Esophagus squamous epithelium (tissue), 5 donors: ENCODE measurements at regions not wholly inside any gene's neighbourhood (a gene's known extent, or its start where the extent isn't known, plus 50 kb on each side); places are given as distances from the start of the nearest gene placed in this dataset.

ENCODE experiments used
- DNase-seq: peaks from one replicate; lab custom pipeline; 2025; lab: John Stamatoyannopoulos, UW
- H3K27ac ChIP-seq, 4 donors: fragments of 200-600 bp; sonication (generic); one replicate each; pipeline ENCODE4 v1.5.1; 2016 to 2019; ENCODE audit warnings: mild to moderate bottlenecking in 1 of 4
- H3K27me3 ChIP-seq, 4 donors: fragments of 200-600 bp; sonication (generic); 1 replicate in 3 of 4; 2 replicates in 1 of 4; pipeline versions ENCODE4 v1.5.1 to v1.6.0; 2017 to 2021; ENCODE audit warnings: antibody characterized with exemption in 1 of 4
- H3K36me3 ChIP-seq, 3 donors: fragments of 200-600 bp; sonication (generic); one replicate each; pipeline ENCODE4 v1.5.1; 2016 to 2019
- H3K4me1 ChIP-seq, 3 donors: fragments of 200-600 bp; sonication (generic); one replicate each; pipeline ENCODE4 v1.5.1; 2017 to 2019
- H3K4me3 ChIP-seq, 4 donors: fragments of 200-600 bp; sonication (generic); 1 replicate in 3 of 4; 2 replicates in 1 of 4; pipeline ENCODE4 v1.5.1; 2016 to 2019; ENCODE audit warnings: mild to moderate bottlenecking in 2 of 4, moderate library complexity in 1 of 4
- H3K9me3 ChIP-seq, 3 donors: fragments of 200-600 bp; sonication (generic); one replicate each; pipeline ENCODE4 v1.5.1; 2016 to 2019
- POLR2A ChIP-seq, 4 donors: fragments of 450-650 bp; IDR thresholded peaks; one replicate each; pipeline ENCODE4 v1.6.1; 2017; ENCODE audit warnings: antibody characterized with exemption in 4 of 4, mild to moderate bottlenecking in 4 of 4, moderate library complexity in 3 of 4
- WGBS, 2 donors: methylation state at CpG; one replicate each; pipeline ENCODE4 v1.1.5; 2018; 5-methylcytosine and 5-hydroxymethylcytosine counted together
- intact Hi-C: fragments of 100-400 bp; cut with DNase I; formaldehyde crosslinking; loops from one replicate; pipeline ENCODE4 v1.15.0; 2022
- TF ChIP-seq, protein P1 (sequence below), 6 experiments: fragments of 450-650 bp in 4 of 6; fragments of 200-600 bp in 2 of 6; sonication (generic) in 2 of 6; IDR thresholded peaks; one replicate each; pipeline ENCODE4 v1.5.1; 2016 to 2019; ENCODE audit warnings: antibody characterized with exemption in 6 of 6, mild to moderate bottlenecking in 4 of 6, moderate library complexity in 4 of 6
- donor health status: DM: yes; HTN: yes; CAD: no.

GRCh38 chr9:116064970-116065369 lies 88.6 kb upstream of the PAPPA start:
- H3K36me3 ChIP-seq = no peaks in the 10 kb centered on the region
- intact Hi-C loops = no loop called here
- 83 to 90% methylated on average over 3 of the region's 3 CpGs for WGBS, 2 donors
- H3K9me3 ChIP-seq = no peaks in the 10 kb centered on the region
- no peaks in the 10 kb centered on the region for H3K27me3 ChIP-seq
- no peak for DNase-seq
- no peak overlapping the region for H3K27ac ChIP-seq
- H3K4me1 ChIP-seq = no peaks in the 10 kb centered on the region
- no peak overlapping the region for H3K4me3 ChIP-seq
- TF ChIP-seq, protein P1, sequence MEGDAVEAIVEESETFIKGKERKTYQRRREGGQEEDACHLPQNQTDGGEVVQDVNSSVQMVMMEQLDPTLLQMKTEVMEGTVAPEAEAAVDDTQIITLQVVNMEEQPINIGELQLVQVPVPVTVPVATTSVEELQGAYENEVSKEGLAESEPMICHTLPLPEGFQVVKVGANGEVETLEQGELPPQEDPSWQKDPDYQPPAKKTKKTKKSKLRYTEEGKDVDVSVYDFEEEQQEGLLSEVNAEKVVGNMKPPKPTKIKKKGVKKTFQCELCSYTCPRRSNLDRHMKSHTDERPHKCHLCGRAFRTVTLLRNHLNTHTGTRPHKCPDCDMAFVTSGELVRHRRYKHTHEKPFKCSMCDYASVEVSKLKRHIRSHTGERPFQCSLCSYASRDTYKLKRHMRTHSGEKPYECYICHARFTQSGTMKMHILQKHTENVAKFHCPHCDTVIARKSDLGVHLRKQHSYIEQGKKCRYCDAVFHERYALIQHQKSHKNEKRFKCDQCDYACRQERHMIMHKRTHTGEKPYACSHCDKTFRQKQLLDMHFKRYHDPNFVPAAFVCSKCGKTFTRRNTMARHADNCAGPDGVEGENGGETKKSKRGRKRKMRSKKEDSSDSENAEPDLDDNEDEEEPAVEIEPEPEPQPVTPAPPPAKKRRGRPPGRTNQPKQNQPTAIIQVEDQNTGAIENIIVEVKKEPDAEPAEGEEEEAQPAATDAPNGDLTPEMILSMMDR (IDR thresholded peaks at IDR 0.05) = no peak
- TF ChIP-seq POLR2A (IDR thresholded peaks at IDR 0.05) = no peak

- no peak overlapping the region for H3K4me3 ChIP-seq
- no peaks in the 10 kb centered on the region for H3K9me3 ChIP-seq
- H3K4me1 ChIP-seq = no peaks in the 10 kb centered on the region
- H3K36me3 ChIP-seq = no peaks in the 10 kb centered on the region
- H3K27ac ChIP-seq = no peak overlapping the region
- TF ChIP-seq, protein P1 (IDR thresholded peaks at IDR 0.05) = no peak
- no peak for TF ChIP-seq POLR2A (IDR thresholded peaks at IDR 0.05)
- WGBS, 2 donors = 94 to 97% methylated on average over 3 of the region's 3 CpGs
- intact Hi-C loops = no loop called here
- H3K27me3 ChIP-seq = no peaks in the 10 kb centered on the region
- DNase-seq = no peak
Observed at GRCh38 chr9:116066221-116066620, 87.4 kb upstream of the PAPPA start.

GRCh38 chr9:116067566-116067965 lies 86.0 kb upstream of the PAPPA start:
- 62 to 68% methylated on average over 3 of the region's 3 CpGs for WGBS, 2 donors
- Histone ChIP-seq H3K9me3 (no peaks in the 10 kb centered on the region), H3K4me3 (no peak overlapping the region), H3K27ac (no peak overlapping the region), H3K27me3 (no peaks in the 10 kb centered on the region), H3K4me1 (no peaks in the 10 kb centered on the region), H3K36me3 (no peaks in the 10 kb centered on the region)
- TF ChIP-seq, protein P1 (IDR thresholded peaks at IDR 0.05) = no peak
- TF ChIP-seq POLR2A (IDR thresholded peaks at IDR 0.05) = no peak
- intact Hi-C loops = no loop called here
- no peak for DNase-seq

DNA sequence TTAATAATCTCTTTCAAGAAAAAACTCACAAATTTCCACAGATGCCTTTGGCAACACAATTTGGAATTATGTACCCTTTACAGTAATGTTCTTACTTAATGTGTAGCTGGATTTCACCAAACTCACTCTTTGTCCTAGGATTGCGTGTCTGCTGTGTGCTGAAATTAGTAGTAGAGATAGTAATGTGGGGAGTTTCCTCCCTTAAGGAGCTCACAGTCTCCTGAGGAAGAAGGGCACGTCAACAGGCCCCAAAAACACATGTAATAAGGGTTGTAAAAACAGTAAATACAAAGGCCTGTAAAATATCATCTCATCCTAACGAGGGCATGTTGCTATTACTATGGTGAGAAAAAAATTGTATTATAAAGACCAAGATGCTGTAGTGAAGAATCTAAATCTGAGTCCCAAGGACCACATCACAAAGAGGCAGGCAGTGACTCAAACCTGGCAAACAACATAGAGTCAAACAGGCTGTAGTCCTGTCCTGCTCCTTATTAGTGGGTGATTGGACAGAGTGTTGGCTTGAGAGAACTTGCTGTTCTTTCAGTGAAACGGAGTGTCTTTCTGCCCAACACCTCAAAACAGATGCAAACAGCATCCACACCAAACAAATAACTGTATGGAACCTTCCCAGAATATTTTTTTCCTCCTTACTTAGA lies 83.2 kb upstream of the PAPPA start:
- H3K27ac ChIP-seq = no peak overlapping the region
- TF ChIP-seq, protein P1 (IDR thresholded peaks at IDR 0.05) = no peak
- no peak for TF ChIP-seq POLR2A (IDR thresholded peaks at IDR 0.05)
- intact Hi-C loops = no loop called here
- H3K4me3 ChIP-seq = no peak overlapping the region
- WGBS, 2 donors = 67 to 78% methylated on average over 4 of the region's 4 CpGs
- no peak for DNase-seq
- H3K27me3 ChIP-seq = no peaks in the 10 kb centered on the region
- H3K4me1 ChIP-seq = peaks cover 0 to 20% (median 8%) of the 10 kb centered on the region in 3 donors
- no peaks in the 10 kb centered on the region for H3K36me3 ChIP-seq
- no peaks in the 10 kb centered on the region for H3K9me3 ChIP-seq

- intact Hi-C loops = no loop called here
- Histone ChIP-seq H3K27me3 (no peaks in the 10 kb centered on the region), H3K9me3 (no peaks in the 10 kb centered on the region), H3K4me1 (peaks cover 0 to 24% (median 8%) of the 10 kb centered on the region in 3 donors), H3K36me3 (no peaks in the 10 kb centered on the region), H3K4me3 (no peak overlapping the region), H3K27ac (no peak overlapping the region)
- TF ChIP-seq POLR2A (IDR thresholded peaks at IDR 0.05) = no peak
- TF ChIP-seq, protein P1 (IDR thresholded peaks at IDR 0.05) = no peak
- no peak for DNase-seq
- WGBS, 2 donors = 78 to 92% methylated on average over 2 of the region's 2 CpGs
Observed at GRCh38 chr9:116072046-116072445, 81.5 kb upstream of the PAPPA start.
